K562 (cell line): ENCODE measurements at regions not wholly inside any gene's neighbourhood (a gene's known extent, or its start where the extent isn't known, plus 50 kb on each side); places are given as distances from the start of the nearest gene placed in this dataset.
A peak's percentile ranks its signal among the peaks of the same experiment; 100 is the strongest.

Experiments
- ATAC-seq: fragments of 200-7000 bp; cut with Tn5 transposase; 3 replicates; pipeline ENCODE4 v1.9.1; 2020; ENCODE audit warnings: moderate library complexity
- BruUV-seq: library from RNA; stranded (reverse); fragments of 400-500 nt; replicated peaks from 2 replicates; lab custom pipeline; 2021; lab: Mats Ljungman, UMichigan
- CTCF ChIA-PET: fragments of 300-600 bp; formaldehyde crosslinking; extraction: SDS; loops from one replicate; lab custom pipeline; 2021; ENCODE audit warnings: low intra/inter-chr PET ratio; lab: Yijun Ruan, JAX
- POLR2A ChIA-PET: fragments of 300-600, 350-650 bp; sonication (Branson Sonifier 250); formaldehyde crosslinking; extraction: SDS; loops from one replicate; lab custom pipeline; 2021; ENCODE audit warnings: antibody characterized with exemption, inconsistent platforms; lab: Yijun Ruan, JAX
- DNase-seq, 4 experiments: peaks; one replicate each; pipeline versions ENCODE4 v3.0.0 to v3.0.0-alpha.2; 2011 to 2018; ENCODE audit warnings: low spot score in 3 of 4, mixed read lengths in 3 of 4; ENCODE audit errors: extremely low read depth in 1 of 4
- FAIRE-seq: peaks from 2 replicates; lab custom pipeline; 2011; peaks lifted over from hg19 to GRCh38; lab: Jason Lieb, UNC
- H2AFZ ChIP-seq: 2 replicates; pipeline ENCODE4 v1.6.0; 2011; ENCODE audit warnings: low read depth, low read length, control low read depth, inconsistent platforms
- H3K27ac ChIP-seq: fragments of 200-600 bp; 3 replicates; pipeline ENCODE4 v1.8.0; 2011; ENCODE audit warnings: low read depth, mild to moderate bottlenecking, control low read depth, inconsistent platforms, low read length, moderate library complexity, mixed read lengths; ENCODE audit errors: extremely low read depth
- H3K27me3 ChIP-seq, 2 experiments: fragments of 300-600 bp in 1 of 2; 2 replicates in 1 of 2; 3 replicates in 1 of 2; pipeline versions ENCODE4 v1.6.0 to v1.8.0; 2011; ENCODE audit warnings: inconsistent platforms in 2 of 2, low read length in 2 of 2, mild to moderate bottlenecking in 1 of 2, mixed read lengths in 1 of 2, moderate library complexity in 1 of 2; ENCODE audit not compliant: control insufficient read depth in 2 of 2, insufficient read depth in 2 of 2
- H3K36me3 ChIP-seq: fragments of 300-600 bp; 3 replicates; pipeline ENCODE4 v1.8.0; 2011; ENCODE audit warnings: mild to moderate bottlenecking, low read length, inconsistent platforms; ENCODE audit not compliant: control insufficient read depth, insufficient read depth
- H3K4me1 ChIP-seq, 2 experiments: fragments of 200-600 bp in 1 of 2; replicated peaks in 1 of 2; 2 replicates in 1 of 2; 3 replicates in 1 of 2; pipeline versions ENCODE4 v1.5.1 to v1.8.0; 2011; ENCODE audit warnings: inconsistent platforms in 2 of 2, low read length in 2 of 2, mild to moderate bottlenecking in 1 of 2, mixed read lengths in 1 of 2, moderate library complexity in 1 of 2; ENCODE audit not compliant: control insufficient read depth in 2 of 2, insufficient read depth in 2 of 2
- H3K4me2 ChIP-seq: 2 replicates; pipeline ENCODE4 v1.6.1; 2011; ENCODE audit warnings: low read length, control low read depth, inconsistent platforms, mixed read lengths; ENCODE audit not compliant: insufficient read depth
- H3K4me3 ChIP-seq: fragments of 200-600 bp; sonication (generic), shearing (Covaris generic); 2 replicates; pipeline ENCODE4 v1.5.1; 2016; ENCODE audit warnings: control low read depth, inconsistent platforms
- H3K79me2 ChIP-seq: fragments of 200-600 bp; 3 replicates; pipeline ENCODE4 v1.8.0; 2011; ENCODE audit warnings: low read length, inconsistent platforms; ENCODE audit not compliant: control insufficient read depth, insufficient read depth
- H3K9ac ChIP-seq, 2 experiments: 2 replicates each; pipeline versions ENCODE4 v1.6.0 to v1.6.1; 2011; ENCODE audit warnings: low read depth in 2 of 2, low read length in 2 of 2, control low read depth in 1 of 2, inconsistent platforms in 1 of 2, mild to moderate bottlenecking in 1 of 2, mixed read lengths in 1 of 2; ENCODE audit not compliant: insufficient read depth in 1 of 2
- H3K9me1 ChIP-seq: one replicate; pipeline ENCODE4 v1.6.0; 2011; ENCODE audit warnings: inconsistent platforms, mild to moderate bottlenecking, low read length, moderate library complexity; ENCODE audit not compliant: control insufficient read depth, insufficient read depth
- H3K9me3 ChIP-seq: replicated peaks from 2 replicates; pipeline ENCODE4 v1.5.1; 2011; ENCODE audit warnings: low read depth, low read length, inconsistent platforms; ENCODE audit not compliant: control insufficient read depth, insufficient read depth
- H4K20me1 ChIP-seq: replicated peaks from 2 replicates; pipeline ENCODE4 v1.6.1; 2011; ENCODE audit warnings: low read length, inconsistent platforms, mixed read lengths; ENCODE audit not compliant: control insufficient read depth, insufficient read depth
- NFYB ChIP-seq: IDR thresholded peaks from 2 replicates; pipeline ENCODE4 v1.6.1; 2011; ENCODE audit warnings: mild to moderate bottlenecking, moderate library complexity; ENCODE audit not compliant: insufficient read length; ENCODE audit errors: extremely low read depth
- SIN3B ChIP-seq: fragments of 450-650 bp; IDR thresholded peaks from 2 replicates; pipeline ENCODE4 v1.6.1; 2017; ENCODE audit warnings: low read depth, mild to moderate bottlenecking, moderate library complexity
- USF1 ChIP-seq: sonication (generic); formaldehyde crosslinking; IDR thresholded peaks from 2 replicates; pipeline ENCODE4 v1.9.0; 2022; ENCODE audit warnings: mild to moderate bottlenecking, missing genetic modification reagents
- USF2 ChIP-seq: sonication (generic); formaldehyde crosslinking; IDR thresholded peaks from 2 replicates; pipeline ENCODE4 v1.5.0; 2020; ENCODE audit warnings: missing genetic modification reagents
- ZNF318 ChIP-seq, 2 experiments: fragments of 450-650 bp; IDR thresholded peaks; 2 replicates each; pipeline ENCODE4 v1.6.1; 2016; ENCODE audit warnings: mild to moderate bottlenecking in 2 of 2, borderline replicate concordance in 1 of 2, low read depth in 1 of 2, moderate library complexity in 1 of 2
- ZNF639 ChIP-seq, 2 experiments: fragments of 200-800 bp in 1 of 2; sonication (Bioruptor generic) in 1 of 2; sonication (generic) in 1 of 2; formaldehyde crosslinking in 1 of 2; IDR thresholded peaks in 1 of 2; conservative IDR thresholded peaks in 1 of 2; 2 replicates each; pipeline versions ENCODE4 v1.5.0 to v1.6.1; 2016 to 2020; ENCODE audit warnings: missing compliant biosample characterization in 1 of 2, missing genetic modification characterization in 1 of 2, missing genetic modification reagents in 1 of 2
- WGBS: fragments of 100-300 bp; shearing (Covaris generic); methylation state at CpG from one replicate; pipeline ENCODE4 v1.1.6; 2016; ENCODE audit warnings: low coverage, mixed read lengths; ENCODE audit not compliant: insufficient coverage; ENCODE audit errors: missing lambda C conversion rate; 5-methylcytosine and 5-hydroxymethylcytosine counted together
- in situ Hi-C: fragments of 300-500 bp; cut with MboI; formaldehyde crosslinking; loops from 4 replicates; pipeline ENCODE4 v1.15.0; 2018; ENCODE audit warnings: inconsistent platforms, mixed read lengths
- intact Hi-C: fragments of 100-400 bp; cut with micrococcal nuclease; formaldehyde crosslinking; loops from 2 replicates; pipeline ENCODE4 v1.14.2; 2022

- Histone ChIP-seq H3K79me2 (no peaks in the 10 kb centered on the region), H4K20me1 (no peaks in the 10 kb centered on the region), H3K27ac (no peak overlapping the region), H3K4me1 (peaks cover 0 to 3% of the 10 kb centered on the region in 2 experiments; a peak in 1 of 5 replicates), H3K4me2 (no peak overlapping the region), H3K4me3 (no peak overlapping the region), H3K9me3 (no peaks in the 10 kb centered on the region), H3K9me1 (no peaks in the 10 kb centered on the region), H3K27me3 (peaks cover 0 to 3% of the 10 kb centered on the region in 2 experiments; a peak in 2 of 5 replicates), H2AFZ (peak overlapping the region; percentile 40; the same call in 1 of the 2 replicates), H3K36me3 (no peaks in the 10 kb centered on the region), H3K9ac (no peak overlapping the region)
- in situ Hi-C loops (no loop called here), intact Hi-C loops (loop anchor here (10.0 kb wide), 1 partner anchor 291 kb away; no protein-coding TSS in a partner anchor)
- ChIA-PET POLR2A (interaction anchor here (0.6 to 1.0 kb wide), 2 partner anchors 121 to 758 kb away, joined by 3 to 5 read pairs; no protein-coding TSS in a partner anchor), CTCF (no interaction called here)
- no TSS peak for BruUV-seq
- ATAC-seq (peak; percentile 50; the same call in 1 of the 3 replicates), FAIRE-seq (no peak), DNase-seq (peak in 3 of 4 experiments; percentile 24 to 31 (median 25))
- WGBS = 33% methylated on average over 5 of the region's 5 CpGs
- no peak for TF ChIP-seq ZNF639 (CRISPR knock-in tag; conservative IDR thresholded peaks at IDR 0.05 in 1 of 2, IDR thresholded peaks at IDR 0.05 in 1 of 2)
- peak; percentile 87 for TF ChIP-seq USF2 (CRISPR knock-in tag)
- no peak for TF ChIP-seq ZNF318 (IDR thresholded peaks at IDR 0.05; ENCODE audit: borderline replicate concordance in 1 of 2, low read depth in 1 of 2)
- peak; percentile 51 for TF ChIP-seq NFYB
- TF ChIP-seq USF1 (CRISPR knock-in tag) = peak; percentile 92
- TF ChIP-seq SIN3B = no peak
Measured at GRCh38 chrX:40465735-40466551, 114.8 kb upstream of the ATP6AP2 start.
